HEK293 (cell line): ENCODE measurements at regions not wholly inside any gene's neighbourhood (a gene's known extent, or its start where the extent isn't known, plus 50 kb on each side); places are given as distances from the start of the nearest gene placed in this dataset.

Source experiments
- CTCF ChIA-PET: fragments of 350-600 bp; formaldehyde crosslinking; extraction: SDS; loops from one replicate; lab custom pipeline; 2021; ENCODE audit warnings: antibody characterized with exemption; lab: Yijun Ruan, JAX
- POLR2A ChIA-PET: fragments of 300-600 bp; formaldehyde crosslinking; extraction: SDS; loops from one replicate; lab custom pipeline; 2020; ENCODE audit warnings: antibody characterized with exemption, inconsistent platforms; lab: Yijun Ruan, JAX
- H3K27ac ChIP-seq: fragments of 200-500 bp; sonication (Bioruptor generic); 2 replicates; pipeline ENCODE4 v1.5.1; 2014; ENCODE audit warnings: low read depth, low read length, control low read depth, inconsistent platforms; ENCODE audit errors: extremely low read depth
- H3K36me3 ChIP-seq, 2 experiments: fragments of 200-500 bp in 1 of 2; sonication (Bioruptor generic) in 1 of 2; 1 replicate in 1 of 2; 2 replicates in 1 of 2; pipeline ENCODE4 v1.5.1; 2014 to 2017; ENCODE audit warnings: inconsistent platforms in 2 of 2, low read length in 2 of 2; ENCODE audit not compliant: control insufficient read depth in 2 of 2, insufficient read depth in 1 of 2
- H3K4me1 ChIP-seq: fragments of 200-500 bp; sonication (Bioruptor generic); 2 replicates; pipeline ENCODE4 v1.5.1; 2014; ENCODE audit warnings: mild to moderate bottlenecking, low read length, inconsistent platforms; ENCODE audit not compliant: control insufficient read depth, insufficient read depth
- H3K4me3 ChIP-seq: 2 replicates; pipeline ENCODE4 v1.5.1; 2011; ENCODE audit warnings: low read depth, mild to moderate bottlenecking, control low read depth, low read length, moderate library complexity
- H3K9me3 ChIP-seq: fragments of 200-500 bp; sonication (Bioruptor generic); 2 replicates; pipeline ENCODE4 v1.5.1; 2014; ENCODE audit warnings: low read depth, low read length, inconsistent platforms; ENCODE audit not compliant: control insufficient read depth, insufficient read depth
- AEBP2 ChIP-seq: fragments of 450-650 bp; formaldehyde crosslinking; IDR thresholded peaks from 2 replicates; pipeline ENCODE4 v1.5.1; 2016; ENCODE audit warnings: missing biosample characterization, missing genetic modification characterization, borderline replicate concordance
- GFI1B ChIP-seq: fragments of 450-650 bp; formaldehyde crosslinking; IDR thresholded peaks from 2 replicates; pipeline ENCODE4 v1.5.1; 2016; ENCODE audit warnings: missing biosample characterization, missing genetic modification characterization
- GLIS2 ChIP-seq: fragments of 450-650 bp; formaldehyde crosslinking; IDR thresholded peaks from 2 replicates; pipeline ENCODE4 v1.5.1; 2016; ENCODE audit warnings: missing biosample characterization, missing genetic modification characterization
- HOXA7 ChIP-seq: sonication (generic); formaldehyde crosslinking; IDR thresholded peaks from 2 replicates; pipeline ENCODE4 v1.8.1; 2022; ENCODE audit warnings: missing genetic modification reagents, borderline replicate concordance
- HOXC10 ChIP-seq: sonication (generic); formaldehyde crosslinking; IDR thresholded peaks from 2 replicates; pipeline ENCODE4 v1.8.1; 2023; ENCODE audit warnings: mild to moderate bottlenecking, missing genetic modification reagents
- KLF17 ChIP-seq: fragments of 450-650 bp; formaldehyde crosslinking; IDR thresholded peaks from 2 replicates; pipeline ENCODE4 v1.5.1; 2016; ENCODE audit warnings: missing biosample characterization, missing genetic modification characterization
- OSR2 ChIP-seq: fragments of 450-650 bp; formaldehyde crosslinking; IDR thresholded peaks from 2 replicates; pipeline ENCODE4 v1.5.1; 2016; ENCODE audit warnings: missing biosample characterization, missing genetic modification characterization
- PBX3 ChIP-seq: sonication (generic); formaldehyde crosslinking; IDR thresholded peaks from 2 replicates; pipeline ENCODE4 v1.8.1; 2022; ENCODE audit warnings: mild to moderate bottlenecking, moderate library complexity, missing genetic modification reagents
- SCRT1 ChIP-seq: fragments of 450-650 bp; formaldehyde crosslinking; IDR thresholded peaks from 2 replicates; pipeline ENCODE4 v1.5.1; 2016; ENCODE audit warnings: missing biosample characterization, missing genetic modification characterization, borderline replicate concordance
- SCRT2 ChIP-seq: fragments of 450-650 bp; formaldehyde crosslinking; IDR thresholded peaks from 2 replicates; pipeline ENCODE4 v1.5.1; 2016; ENCODE audit warnings: missing biosample characterization, missing genetic modification characterization
- SP7 ChIP-seq: fragments of 450-650 bp; formaldehyde crosslinking; IDR thresholded peaks from 2 replicates; pipeline ENCODE4 v1.5.1; 2016; ENCODE audit warnings: missing biosample characterization, missing genetic modification characterization
- TRIM28 ChIP-seq: IDR thresholded peaks from 2 replicates; pipeline ENCODE4 v1.6.1; 2011; ENCODE audit warnings: low read length, control low read depth, borderline replicate concordance
- ZBTB26 ChIP-seq: fragments of 450-650 bp; formaldehyde crosslinking; optimal IDR thresholded peaks from 2 replicates; pipeline ENCODE3; 2016; ENCODE audit warnings: missing biosample characterization, mild to moderate bottlenecking, missing genetic modification characterization
- ZNF155 ChIP-seq: fragments of 450-650 bp; formaldehyde crosslinking; IDR thresholded peaks from 2 replicates; pipeline ENCODE4 v1.5.1; 2016; ENCODE audit warnings: missing biosample characterization, missing genetic modification characterization
- ZNF16 ChIP-seq: fragments of 450-650 bp; formaldehyde crosslinking; IDR thresholded peaks from 2 replicates; pipeline ENCODE4 v1.5.1; 2016; ENCODE audit warnings: low read depth, missing biosample characterization, missing genetic modification characterization
- ZNF19 ChIP-seq: fragments of 450-650 bp; formaldehyde crosslinking; IDR thresholded peaks from 2 replicates; pipeline ENCODE4; 2016; ENCODE audit warnings: missing biosample characterization, missing genetic modification characterization, low read depth
- ZNF214 ChIP-seq: fragments of 450-650 bp; formaldehyde crosslinking; IDR thresholded peaks from 2 replicates; pipeline ENCODE4 v1.5.1; 2017; ENCODE audit warnings: missing biosample characterization, mild to moderate bottlenecking, missing genetic modification characterization, borderline replicate concordance
- ZNF521 ChIP-seq: fragments of 450-650 bp; formaldehyde crosslinking; IDR thresholded peaks from 2 replicates; pipeline ENCODE4 v1.5.1; 2017; ENCODE audit warnings: missing biosample characterization, mild to moderate bottlenecking, missing genetic modification characterization
- ZNF645 ChIP-seq: fragments of 450-650 bp; formaldehyde crosslinking; IDR thresholded peaks from 2 replicates; pipeline ENCODE4; 2016; ENCODE audit warnings: missing biosample characterization, missing genetic modification characterization
- ZNF76 ChIP-seq: fragments of 450-650 bp; formaldehyde crosslinking; IDR thresholded peaks from 2 replicates; pipeline ENCODE4; 2016; ENCODE audit warnings: low read depth, missing biosample characterization, missing genetic modification characterization, borderline replicate concordance

GRCh38 chr6:113208726-113209125 is 648.4 kb upstream of the MARCKS start:
- ChIA-PET CTCF (no interaction called here), POLR2A (no interaction called here)
- Histone ChIP-seq H3K4me3 (no peak overlapping the region), H3K27ac (no peak overlapping the region), H3K9me3 (no peaks in the 10 kb centered on the region), H3K36me3 (no peaks in the 10 kb centered on the region), H3K4me1 (no peaks in the 10 kb centered on the region)
- TF ChIP-seq AEBP2 (no peak), SCRT1 (tag by site-specific recombination) (no peak), ZNF155 (no peak), ZNF645 (tag by site-specific recombination) (no peak), KLF17 (no peak), GFI1B (no peak), SP7 (no peak), OSR2 (tag by site-specific recombination) (no peak), TRIM28 (no peak)

GRCh38 chr6:113209315-113209714 is 647.8 kb upstream of the MARCKS start:
- ChIA-PET POLR2A (no interaction called here), CTCF (interaction anchor here (0.6 kb wide), 1 partner anchor 652 kb away, joined by 3 read pairs; no protein-coding TSS in a partner anchor)
- Histone ChIP-seq H3K4me1 (no peaks in the 10 kb centered on the region), H3K4me3 (no peak overlapping the region), H3K36me3 (no peaks in the 10 kb centered on the region), H3K27ac (no peak overlapping the region), H3K9me3 (no peaks in the 10 kb centered on the region)
- TF ChIP-seq ZNF155 (no peak), ZNF16 (tag by site-specific recombination) (no peak), ZNF521 (tag by site-specific recombination) (no peak), SCRT2 (tag by site-specific recombination) (no peak), HOXC10 (CRISPR knock-in tag) (no peak), ZBTB26 (tag by site-specific recombination) (no peak), ZNF214 (tag by site-specific recombination) (no peak), ZNF19 (tag by site-specific recombination) (no peak), PBX3 (CRISPR knock-in tag) (no peak), HOXA7 (CRISPR knock-in tag) (no peak), ZNF76 (tag by site-specific recombination) (no peak), GLIS2 (tag by site-specific recombination) (no peak)
